ENCODE measurements at regions not wholly inside any gene's neighbourhood (a gene's known extent, or its start where the extent isn't known, plus 50 kb on each side); places are given as distances from the start of the nearest gene placed in this dataset.

DNA sequence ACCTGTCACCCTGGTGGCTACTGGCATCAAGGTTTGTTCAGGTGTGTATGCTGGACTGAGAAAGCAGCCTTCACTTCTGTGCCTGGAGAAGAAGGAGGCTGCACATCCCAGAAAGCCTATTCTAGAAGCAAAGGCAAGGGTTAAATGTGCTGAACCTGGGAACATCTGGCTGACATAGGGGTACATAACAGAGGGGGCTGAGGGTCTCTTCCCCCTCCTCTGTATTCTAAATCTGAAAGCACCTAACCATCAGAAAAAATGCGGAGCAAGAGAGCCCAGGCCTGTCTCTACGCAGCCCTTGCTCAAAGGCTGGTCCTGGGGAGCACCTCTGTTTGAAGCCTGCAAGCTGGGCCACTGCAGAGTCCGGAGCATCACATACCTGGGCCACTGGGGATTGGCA lies 53.2 kb upstream of the FSTL4 start:
- no peak for DNase-seq (ENCODE audit: low read depth in 4 of 4, low spot score in 1 of 4)

DNA sequence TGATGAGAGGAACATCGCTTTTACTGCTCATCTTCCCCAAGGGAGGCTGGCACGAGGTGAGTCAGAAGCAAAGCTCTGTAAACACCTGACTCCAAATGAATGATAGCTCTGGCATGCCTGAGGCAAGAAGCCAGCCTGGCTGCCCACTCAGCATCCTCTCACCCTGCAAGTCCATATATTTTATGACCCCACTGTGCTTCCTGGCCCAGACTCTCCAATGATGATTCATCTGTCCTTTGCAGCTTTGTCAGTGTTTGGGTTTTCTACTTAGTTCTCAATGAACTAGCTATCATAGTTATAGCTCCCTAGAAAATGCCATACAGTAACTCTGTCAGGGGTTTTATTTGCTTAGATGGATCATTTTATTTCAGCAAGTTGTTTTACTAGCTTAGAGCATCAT lies 52.1 kb upstream of the FSTL4 start:
- DNase-seq (ENCODE audit: low read depth in 4 of 4, low spot score in 1 of 4), result no peak

GRCh38 chr5:133663397-133664054 lies 51.2 kb upstream of the FSTL4 start:
- DNase-seq (ENCODE audit: low read depth in 4 of 4, low spot score in 1 of 4), result no peak

DNA sequence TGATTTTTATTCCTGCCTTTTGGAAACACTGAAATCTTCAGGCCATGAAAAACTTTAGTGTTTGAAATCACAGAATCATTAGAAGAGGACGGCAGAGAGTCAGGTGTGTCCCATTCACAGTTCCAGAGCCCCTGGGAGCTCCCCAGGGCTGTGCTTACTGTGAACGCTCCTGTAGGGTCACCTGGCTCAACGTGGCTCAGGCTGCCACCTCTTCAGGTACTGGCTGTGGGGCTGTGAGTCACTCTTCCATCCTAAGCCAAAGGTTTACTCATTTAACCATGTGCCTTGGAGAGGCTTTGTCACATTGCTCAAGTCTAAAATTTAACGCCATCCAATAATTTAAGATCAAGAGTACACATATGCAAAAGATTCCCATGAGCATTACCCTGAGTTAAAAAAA lies 50.2 kb upstream of the FSTL4 start:
- DNase-seq (ENCODE audit: low read depth in 4 of 4, low spot score in 1 of 4), result no peak
